GM19240 (cell line): ENCODE measurements at regions not wholly inside any gene's neighbourhood (a gene's known extent, or its start where the extent isn't known, plus 50 kb on each side); places are given as distances from the start of the nearest gene placed in this dataset.

Experiments used
- DNase-seq: peaks from one replicate; pipeline ENCODE4 v3.0.0; 2011; ENCODE audit warnings: low spot score; ENCODE audit not compliant: insufficient read length

DNA sequence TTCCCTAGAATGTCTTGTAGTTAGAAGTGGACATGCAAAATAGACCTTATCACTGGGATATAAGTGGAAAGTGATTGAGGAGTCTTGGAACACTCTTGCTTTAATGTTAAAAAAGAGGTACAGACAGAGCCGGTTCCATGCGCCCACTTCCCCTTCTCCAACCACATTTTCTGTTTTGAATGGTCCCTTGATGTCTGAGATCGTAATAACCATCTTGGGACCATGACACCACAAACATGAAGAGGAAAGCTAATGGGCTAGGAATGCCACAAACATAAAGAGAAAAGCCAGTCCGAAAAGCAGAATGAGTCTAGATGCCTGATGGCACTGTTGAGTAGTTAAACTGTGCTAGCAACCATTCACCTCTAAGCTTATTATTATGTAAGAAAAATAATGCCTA lies 54.8 kb upstream of the SPON1 start:
- no peak for DNase-seq

DNA sequence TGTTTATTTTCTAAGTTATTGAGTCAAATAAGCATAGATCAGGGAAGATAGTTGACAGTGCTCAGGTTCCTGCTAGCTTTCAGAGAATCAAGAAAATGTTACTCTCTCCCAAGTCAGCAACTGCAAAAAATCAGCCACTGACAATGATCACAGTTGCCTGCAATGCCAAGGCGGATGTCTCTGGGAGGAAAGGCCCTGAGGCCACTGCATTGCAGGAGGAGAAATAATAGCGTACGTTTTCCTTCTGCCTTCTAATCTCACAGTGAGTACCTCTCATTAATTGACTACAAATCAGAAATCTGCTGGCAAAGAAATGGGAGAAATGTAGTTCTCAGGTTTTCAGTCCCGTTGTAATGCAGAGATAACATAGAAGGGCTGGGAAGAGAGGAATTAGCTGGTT lies 54.0 kb upstream of the SPON1 start:
- no peak for DNase-seq
